HG03159 (cell line): ENCODE measurements at regions not wholly inside any gene's neighbourhood (a gene's known extent, or its start where the extent isn't known, plus 50 kb on each side); places are given as distances from the start of the nearest gene placed in this dataset.
A peak's percentile ranks its signal among the peaks of the same experiment; 100 is the strongest.
"Not testable (repeated sequence)": the region's sequence is repeated elsewhere in the genome, so short reads cannot be mapped to it uniquely, and the experiment has no call there.

Source experiments
- ATAC-seq: cut with Tn5 transposase; IDR thresholded peaks from one replicate; pipeline ENCODE4 v1.9.1; 2021; ENCODE audit warnings: mild to moderate bottlenecking, moderate library complexity; ENCODE audit not compliant: unreplicated experiment

- no peak for ATAC-seq
Measured at GRCh38 chr3:173342679-173343078, 54.9 kb upstream of the NLGN1 start.

DNA sequence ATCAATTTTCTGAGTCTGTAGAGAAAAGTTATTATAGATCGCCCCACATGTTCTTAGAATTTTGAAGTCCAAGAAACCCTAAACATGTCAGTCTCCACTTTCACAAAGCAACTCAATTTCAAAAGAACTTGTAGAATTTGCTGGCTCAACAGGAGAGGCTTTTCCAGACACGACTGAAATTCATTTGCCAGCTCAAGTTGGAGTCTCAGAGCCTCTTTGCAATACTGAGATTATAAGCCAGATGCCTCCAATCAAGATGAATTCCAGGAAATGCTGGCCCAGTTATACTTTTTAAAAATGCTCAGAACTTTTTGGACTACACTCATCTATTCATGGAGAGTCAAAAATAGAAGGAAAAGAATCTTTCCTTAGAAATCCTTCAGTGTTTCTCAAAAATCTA lies 56.9 kb upstream of the NLGN1 start:
- no peak for ATAC-seq

DNA sequence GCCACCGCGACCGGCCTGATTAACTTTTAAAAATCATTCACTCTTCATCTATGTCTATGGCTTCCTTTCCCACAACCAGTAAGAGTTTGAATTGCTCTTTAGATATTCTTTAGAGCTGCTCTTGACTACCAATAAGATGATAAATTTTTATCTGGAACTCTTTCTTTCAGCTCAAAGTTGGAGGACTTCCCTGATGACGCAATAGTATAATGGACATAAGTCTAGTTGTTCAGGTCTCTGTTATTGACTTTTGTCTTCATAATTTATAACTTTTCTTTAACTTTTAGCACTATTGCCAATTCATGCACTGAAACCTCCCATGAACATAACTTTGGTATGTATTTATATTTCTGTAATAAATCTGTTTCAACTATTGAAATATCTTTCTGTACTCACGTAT lies 61.3 kb upstream of the NLGN1 start:
- no peak for ATAC-seq

DNA sequence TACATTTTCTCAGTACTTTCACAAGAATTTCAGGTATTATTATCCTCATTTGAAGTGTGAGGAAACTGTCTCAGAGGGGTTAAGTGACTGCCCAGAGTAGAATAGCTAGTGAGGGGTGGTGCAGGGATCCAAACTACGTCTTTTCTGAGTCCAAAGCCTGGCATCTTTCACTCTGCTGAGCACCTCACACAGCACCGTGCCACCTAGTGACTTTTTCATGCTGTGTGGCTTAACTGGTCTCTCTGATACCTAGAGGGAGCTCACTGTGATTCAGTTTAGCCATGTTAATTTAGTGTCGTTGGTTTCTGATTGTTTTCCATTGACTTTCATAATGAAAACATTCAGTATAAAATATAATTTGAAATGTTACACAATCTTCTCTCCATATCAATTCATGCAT lies 91.4 kb upstream of the NLGN1 start:
- ATAC-seq = no peak

GRCh38 chr3:173304182-173304800 lies 93.3 kb upstream of the NLGN1 start:
- no peak for ATAC-seq

DNA sequence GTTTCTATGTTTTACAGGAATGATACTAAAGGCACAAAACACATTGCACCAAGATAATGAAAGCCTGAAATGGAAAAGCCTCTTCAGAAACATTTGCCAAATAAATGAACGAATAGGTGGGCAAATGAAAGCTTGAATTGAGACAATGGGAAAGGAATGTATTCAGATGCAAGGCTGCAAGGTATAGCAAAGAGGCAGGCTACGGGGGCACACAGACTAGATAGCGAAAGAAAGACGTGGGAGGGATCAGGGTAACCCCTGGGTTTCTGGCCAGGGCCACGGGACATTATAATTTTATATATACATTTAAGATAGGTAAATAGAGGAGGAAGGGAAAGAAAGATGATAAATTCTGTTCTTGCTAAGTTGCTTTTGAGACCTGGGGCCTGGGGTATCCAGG lies 95.9 kb upstream of the NLGN1 start:
- ATAC-seq = no peak

GRCh38 chr3:173289072-173289471 lies 108.5 kb upstream of the NLGN1 start:
- ATAC-seq = no peak

DNA sequence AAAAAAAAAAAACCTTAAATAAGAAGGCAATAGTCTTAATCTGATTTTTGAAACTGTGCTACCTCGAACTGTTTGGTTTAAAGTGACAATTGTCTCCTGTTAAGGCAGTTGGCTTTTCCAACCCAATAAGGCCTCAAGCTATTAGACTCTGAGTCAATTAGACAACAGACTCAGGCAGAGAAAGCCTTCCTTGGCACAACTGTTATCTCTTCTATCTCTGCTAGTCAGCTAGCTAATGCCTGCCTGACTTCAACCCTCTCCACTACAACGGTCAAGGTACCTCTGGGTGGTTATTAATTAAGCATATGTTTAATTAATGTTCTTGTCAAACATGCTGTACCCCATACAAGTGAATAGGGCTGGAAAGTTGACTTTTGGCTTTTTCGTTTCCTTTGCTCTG lies 110.2 kb upstream of the NLGN1 start:
- no peak for ATAC-seq

GRCh38 chr3:173286507-173286906 lies 111.0 kb upstream of the NLGN1 start:
- ATAC-seq = not testable (repeated sequence)

- no peak for ATAC-seq
Measured at GRCh38 chr3:173284301-173284700, 113.2 kb upstream of the NLGN1 start.

- ATAC-seq = peak; percentile 83
Measured at GRCh38 chr3:173275740-173276139, 121.8 kb upstream of the NLGN1 start.

DNA sequence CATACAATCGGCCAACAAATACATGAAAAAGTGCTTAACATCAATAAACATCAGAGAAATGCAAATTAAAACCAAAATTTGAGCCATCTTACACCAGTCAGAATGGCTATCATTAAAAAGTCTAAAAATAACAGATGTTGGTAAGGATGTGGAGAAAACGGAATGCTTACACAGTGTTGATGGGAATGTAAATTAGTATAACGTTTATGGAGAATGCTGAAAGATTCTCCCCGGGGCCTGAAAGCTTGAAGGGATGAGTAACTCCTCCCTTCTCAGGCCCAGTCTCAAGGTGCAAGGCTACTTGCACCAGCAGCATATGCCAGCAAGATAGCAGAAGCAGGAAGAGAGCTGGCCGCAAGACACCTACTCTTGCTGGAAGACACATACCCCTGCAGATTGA lies 123.7 kb upstream of the NLGN1 start:
- no peak for ATAC-seq

- ATAC-seq = no peak
Measured at GRCh38 chr3:173268781-173269180, 127.7 kb upstream of the SPATA16 start.

- ATAC-seq = no peak
Measured at GRCh38 chr3:173267716-173268115, 126.7 kb upstream of the SPATA16 start.

GRCh38 chr3:173266441-173266840 lies 125.4 kb upstream of the SPATA16 start:
- ATAC-seq = no peak

DNA sequence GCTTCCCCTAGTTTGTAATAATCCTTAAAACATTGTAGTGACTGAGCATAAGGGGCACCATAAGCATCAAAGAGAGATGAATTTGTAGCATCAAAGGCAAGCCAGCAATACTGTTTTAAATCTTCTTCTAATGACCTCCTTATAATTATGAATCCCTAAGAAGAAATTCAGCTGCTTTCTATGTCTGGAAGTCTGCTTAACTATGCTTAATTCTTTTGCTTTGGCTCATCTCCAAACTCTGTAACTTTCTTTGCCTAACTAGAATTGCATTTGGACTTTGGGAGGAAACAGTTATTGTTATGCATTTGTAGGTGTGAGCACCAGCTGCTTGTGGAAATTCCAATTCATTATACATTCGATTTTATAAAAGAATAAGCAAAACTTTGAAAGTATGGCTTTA lies 117.7 kb upstream of the SPATA16 start:
- no peak for ATAC-seq

GRCh38 chr3:173257797-173258196 lies 116.8 kb upstream of the SPATA16 start:
- no peak for ATAC-seq

DNA sequence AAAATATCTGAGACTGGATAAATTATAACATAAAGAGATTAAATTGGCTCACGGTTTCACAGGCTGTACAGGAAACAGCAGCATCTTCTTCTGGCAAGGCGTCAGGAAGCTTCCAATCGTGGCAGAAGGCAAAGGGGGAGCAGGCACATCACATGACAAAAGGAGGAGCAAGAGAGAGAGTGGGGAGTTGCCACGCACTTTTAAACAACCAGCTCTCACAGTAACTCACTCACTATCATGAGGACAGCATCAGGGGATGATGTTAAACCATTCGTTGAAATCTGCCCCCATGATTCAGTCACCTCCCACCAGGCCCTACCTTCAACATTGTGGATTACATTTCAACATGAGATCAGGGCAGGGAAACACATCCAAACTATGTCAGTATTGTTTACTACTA lies 114.5 kb upstream of the SPATA16 start:
- ATAC-seq = no peak

GRCh38 chr3:173253471-173253870 lies 112.4 kb upstream of the SPATA16 start:
- no peak for ATAC-seq

DNA sequence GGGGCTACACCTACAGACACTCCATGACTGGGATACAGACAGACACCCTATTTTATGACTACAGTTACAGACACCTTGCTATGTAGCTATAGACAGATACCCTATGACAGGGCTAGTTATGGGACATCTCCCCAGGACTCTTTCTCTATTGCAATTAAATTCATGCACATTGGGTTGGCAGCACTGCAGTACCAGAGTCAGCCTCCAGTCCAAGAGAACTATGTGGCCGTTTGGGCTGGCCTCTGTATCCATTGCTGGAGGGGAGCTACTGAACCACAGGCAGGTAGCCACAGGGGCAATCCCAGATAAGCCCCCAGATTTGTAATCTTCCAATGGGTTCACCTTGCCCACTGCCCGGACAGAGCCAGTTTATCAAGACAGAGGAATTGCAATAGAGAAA lies 108.4 kb upstream of the SPATA16 start:
- ATAC-seq = peak; percentile 80

DNA sequence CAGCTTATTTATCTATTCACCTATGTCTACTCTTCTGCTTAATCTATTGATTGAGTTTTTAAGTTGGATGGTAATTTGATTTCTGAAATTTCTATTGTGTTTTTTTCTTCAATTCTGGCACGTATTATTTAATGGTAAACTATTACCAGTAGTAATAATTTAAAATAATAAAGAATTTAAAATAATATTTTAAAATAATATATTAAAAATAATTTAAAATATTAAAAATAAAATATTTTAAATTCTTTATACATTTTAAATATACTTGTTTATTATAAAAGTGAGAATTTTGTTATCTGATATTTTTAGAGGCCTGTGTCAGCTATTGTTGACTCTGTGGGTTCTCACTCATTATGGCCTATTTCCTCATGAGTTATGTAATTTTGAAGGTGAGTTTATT lies 100.7 kb upstream of the SPATA16 start:
- ATAC-seq = no peak

DNA sequence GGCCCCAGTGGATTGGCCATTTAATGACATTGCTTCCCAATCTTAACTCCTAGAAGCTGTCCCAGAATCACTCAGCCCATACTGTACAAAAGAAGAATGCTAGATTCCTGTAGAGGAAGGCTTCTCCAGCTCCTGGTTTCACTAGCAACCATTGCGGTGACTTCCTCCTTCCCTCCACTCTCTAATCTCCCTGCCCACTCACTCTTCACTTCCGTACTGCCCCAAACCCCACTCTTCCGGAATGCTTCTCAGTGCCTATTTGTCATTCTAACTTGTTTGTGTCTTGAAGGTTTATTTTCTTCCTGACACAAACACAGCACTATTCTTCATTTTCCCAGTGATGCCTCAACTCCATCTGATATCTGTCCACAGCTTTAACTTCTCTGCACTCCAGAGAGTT lies 97.1 kb upstream of the SPATA16 start:
- ATAC-seq = no peak

DNA sequence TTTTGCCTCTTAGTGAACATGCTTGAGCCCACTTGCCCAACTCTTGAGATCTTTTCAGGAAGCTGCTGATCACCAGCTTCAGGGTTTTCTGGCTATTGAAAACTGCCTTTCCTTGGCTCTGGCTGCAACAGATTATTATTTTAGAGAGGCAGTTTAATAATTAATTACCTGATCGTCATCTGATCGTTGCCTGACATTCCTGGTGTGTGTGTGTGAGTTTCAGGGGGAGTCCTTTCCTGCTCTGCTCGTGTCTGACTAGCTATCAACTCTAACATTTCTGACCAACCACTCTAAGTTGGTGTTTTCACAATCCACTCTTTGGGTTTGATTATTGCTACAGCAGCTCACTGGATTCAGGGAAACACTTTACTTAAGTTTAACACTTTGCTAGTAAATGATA lies 84.3 kb upstream of the SPATA16 start:
- ATAC-seq = no peak

GRCh38 chr3:173221010-173221409 lies 80.0 kb upstream of the SPATA16 start:
- ATAC-seq = peak; percentile 49
